CD4-positive, alpha-beta T cell treated with Interleukin-6 for 4 hours (primary cell): ENCODE measurements at regions not wholly inside any gene's neighbourhood (a gene's known extent, or its start where the extent isn't known, plus 50 kb on each side); places are given as distances from the start of the nearest gene placed in this dataset.
"Not testable (repeated sequence)": the region's sequence is repeated elsewhere in the genome, so short reads cannot be mapped to it uniquely, and the experiment has no call there.

Experiments used
- DNase-seq: peaks from one replicate; pipeline ENCODE4 v3.0.0-alpha.2; 2020; ENCODE audit warnings: mixed read lengths

GRCh38 chr1:223952801-223953200, 107.1 kb upstream of the TP53BP2 start:
- DNase-seq = not testable (repeated sequence)

- DNase-seq = not testable (repeated sequence)
Observed at GRCh38 chr1:223951551-223951950, 105.8 kb upstream of the TP53BP2 start.

GRCh38 chr1:223949944-223950343, 104.2 kb upstream of the TP53BP2 start:
- DNase-seq = not testable (repeated sequence)

- not testable (repeated sequence) for DNase-seq
Observed at GRCh38 chr1:223948041-223948440, 102.3 kb upstream of the TP53BP2 start.

- not testable (repeated sequence) for DNase-seq
Observed at GRCh38 chr1:223936592-223936991, 90.8 kb upstream of the TP53BP2 start.

GRCh38 chr1:223931476-223931875, 85.7 kb upstream of the TP53BP2 start:
- DNase-seq = not testable (repeated sequence)

GRCh38 chr1:223920805-223921204, 75.1 kb upstream of the TP53BP2 start:
- not testable (repeated sequence) for DNase-seq

- not testable (repeated sequence) for DNase-seq
Observed at GRCh38 chr1:223915476-223915875, 69.7 kb upstream of the TP53BP2 start.

- not testable (repeated sequence) for DNase-seq
Observed at GRCh38 chr1:223913715-223914114, 68.0 kb upstream of the TP53BP2 start.

- DNase-seq = not testable (repeated sequence)
Observed at GRCh38 chr1:223907943-223908587, 62.3 kb upstream of the TP53BP2 start.

- DNase-seq = not testable (repeated sequence)
Observed at GRCh38 chr1:223903221-223903620, 57.5 kb upstream of the TP53BP2 start.

- not testable (repeated sequence) for DNase-seq
Observed at GRCh38 chr1:223899775-223900174, 54.0 kb upstream of the TP53BP2 start.

- not testable (repeated sequence) for DNase-seq
Observed at GRCh38 chr1:223897097-223897496, 51.4 kb upstream of the TP53BP2 start.

GRCh38 chr1:223895950-223896349, 50.2 kb upstream of the TP53BP2 start:
- DNase-seq = not testable (repeated sequence)
